ENCODE measurements at regions not wholly inside any gene's neighbourhood (a gene's known extent, or its start where the extent isn't known, plus 50 kb on each side); places are given as distances from the start of the nearest gene placed in this dataset.

DNA sequence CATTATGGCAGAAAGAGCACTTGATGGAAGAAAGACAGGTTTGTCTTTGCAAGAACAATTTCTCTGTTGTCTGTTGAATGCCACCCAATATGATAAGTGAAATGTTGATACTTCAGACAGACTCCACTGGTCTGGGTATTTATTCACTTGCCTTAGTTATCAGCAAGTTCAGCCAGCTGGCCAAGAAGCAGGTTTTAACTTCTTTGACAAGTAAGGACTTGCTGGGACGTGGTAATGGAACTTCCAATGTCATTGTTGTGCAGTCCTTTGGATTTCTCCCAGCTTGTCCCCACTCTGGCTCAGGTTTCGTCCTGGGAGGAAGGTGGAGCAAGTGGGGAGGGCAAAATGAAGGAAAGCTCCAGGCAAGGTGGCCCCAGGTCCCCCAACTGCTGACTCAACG, 497.4 kb downstream of the RPS24 start:
- DNase-seq: no peak
- no peak overlapping the region for H3K4me3 Mint-ChIP-seq
- Histone ChIP-seq H3K79me2 (ENCODE audit: control insufficient read depth, insufficient read depth, low read length) (no peaks in the 10 kb centered on the region), H4K20me1 (ENCODE audit: control insufficient read depth, insufficient read depth, low read length, poor library complexity, severe bottlenecking) (no peaks in the 10 kb centered on the region), H2AFZ (ENCODE audit: insufficient read depth, low read depth, low read length, poor library complexity, severe bottlenecking) (no peak overlapping the region), H3K9ac (ENCODE audit: low read length) (no peak overlapping the region), H3K4me1 (ENCODE audit: control insufficient read depth in 2 of 2, insufficient read depth in 2 of 2, low read length in 2 of 2) (no peaks in the 10 kb centered on the region), H3K27me3 (replicated peaks in 1 of 4; ENCODE audit: control extremely low read depth in 1 of 4, control insufficient read depth in 3 of 4, insufficient read depth in 4 of 4, low read length in 3 of 4) (no peaks in the 10 kb centered on the region), H3K4me2 (replicated peaks; ENCODE audit: low read depth, low read length, poor library complexity, severe bottlenecking) (no peak overlapping the region), H3K9me3 (ENCODE audit: control extremely low read depth in 1 of 3, control insufficient read depth in 2 of 3, insufficient read depth in 1 of 3, low read length in 2 of 3) (no peaks in the 10 kb centered on the region), H3K4me3 (ENCODE audit: control extremely low read depth in 1 of 5, extremely low read depth in 1 of 5, insufficient read depth in 1 of 5, low read depth in 2 of 5, low read length in 4 of 5) (no peak overlapping the region), H3K36me3 (replicated peaks in 1 of 2; ENCODE audit: control extremely low read depth in 1 of 2, control insufficient read depth in 1 of 2, extremely low read depth in 1 of 2, insufficient read depth in 2 of 2, low read length in 1 of 2) (no peaks in the 10 kb centered on the region), H3K27ac (ENCODE audit: low read length in 2 of 2) (no peak overlapping the region)
- peaks cover 19% of the 10 kb centered on the region for H3K27me3 Mint-ChIP-seq
- no peak for TF ChIP-seq EZH2 (IDR thresholded peaks at IDR 0.05; ENCODE audit: borderline replicate concordance, insufficient read depth, low read depth, low read length, poor library complexity, severe bottlenecking)
- TF ChIP-seq CTCF (IDR thresholded peaks at IDR 0.05): no peak
- no peak overlapping the region for H3K27ac Mint-ChIP-seq
- intact Hi-C loops (cut with micrococcal nuclease): no loop called here
- peaks cover 3% of the 10 kb centered on the region for H3K9me3 Mint-ChIP-seq (ENCODE audit: insufficient read depth)
- 43% methylated on average over 2 of the region's 3 CpGs for WGBS (ENCODE audit: insufficient coverage)
- H3K4me1 Mint-ChIP-seq: no peaks in the 10 kb centered on the region
- CTCF ChIA-PET: no interaction called here
- POLR2A ChIA-PET: no interaction called here
- no peak for ATAC-seq (ENCODE audit: low read depth)

DNA sequence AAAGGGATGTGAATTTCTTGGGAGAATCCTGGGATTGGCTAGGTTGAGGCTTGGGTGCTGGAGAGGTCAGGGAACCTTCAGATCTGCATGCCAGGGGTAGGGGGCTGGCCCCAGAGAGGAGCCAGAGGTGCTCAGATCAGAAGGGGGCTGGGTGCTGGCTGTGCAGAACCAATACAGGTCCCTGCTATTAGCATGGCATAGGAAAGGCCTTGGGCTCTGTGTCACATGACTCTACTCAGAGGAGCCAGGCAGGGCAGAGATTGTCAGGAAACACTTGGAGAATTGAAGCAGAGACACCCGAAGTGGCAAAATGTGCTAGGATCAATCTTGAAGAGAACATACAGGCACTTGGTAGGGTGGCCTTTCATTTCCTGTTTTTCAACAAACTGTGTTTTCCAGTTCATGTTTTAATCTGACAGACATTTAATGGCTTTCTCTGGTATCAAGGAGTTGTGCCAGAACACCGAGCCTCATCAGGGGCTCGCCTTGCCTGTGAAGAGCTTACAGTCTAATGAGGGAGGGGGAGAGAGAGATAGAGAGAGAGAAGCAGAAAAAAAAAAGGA, 498.9 kb downstream of the RPS24 start:
- no peak for ATAC-seq (ENCODE audit: low read depth)
- Mint-ChIP-seq H3K27ac (no peak overlapping the region), H3K4me1 (no peaks in the 10 kb centered on the region), H3K4me3 (no peak overlapping the region), H3K9me3 (ENCODE audit: insufficient read depth) (peaks cover 3% of the 10 kb centered on the region), H3K27me3 (peaks cover 17% of the 10 kb centered on the region)
- Histone ChIP-seq H3K9ac (ENCODE audit: low read length) (no peak overlapping the region), H3K27ac (ENCODE audit: low read length in 2 of 2) (no peak overlapping the region), H4K20me1 (ENCODE audit: control insufficient read depth, insufficient read depth, low read length, poor library complexity, severe bottlenecking) (no peaks in the 10 kb centered on the region), H3K4me3 (ENCODE audit: control extremely low read depth in 1 of 5, extremely low read depth in 1 of 5, insufficient read depth in 1 of 5, low read depth in 2 of 5, low read length in 4 of 5) (no peak overlapping the region), H3K4me2 (replicated peaks; ENCODE audit: low read depth, low read length, poor library complexity, severe bottlenecking) (no peak overlapping the region), H3K9me3 (ENCODE audit: control extremely low read depth in 1 of 3, control insufficient read depth in 2 of 3, insufficient read depth in 1 of 3, low read length in 2 of 3) (no peaks in the 10 kb centered on the region), H3K79me2 (ENCODE audit: control insufficient read depth, insufficient read depth, low read length) (no peaks in the 10 kb centered on the region), H2AFZ (ENCODE audit: insufficient read depth, low read depth, low read length, poor library complexity, severe bottlenecking) (no peak overlapping the region), H3K4me1 (ENCODE audit: control insufficient read depth in 2 of 2, insufficient read depth in 2 of 2, low read length in 2 of 2) (no peaks in the 10 kb centered on the region), H3K27me3 (replicated peaks in 1 of 4; ENCODE audit: control extremely low read depth in 1 of 4, control insufficient read depth in 3 of 4, insufficient read depth in 4 of 4, low read length in 3 of 4) (no peaks in the 10 kb centered on the region), H3K36me3 (replicated peaks in 1 of 2; ENCODE audit: control extremely low read depth in 1 of 2, control insufficient read depth in 1 of 2, extremely low read depth in 1 of 2, insufficient read depth in 2 of 2, low read length in 1 of 2) (no peaks in the 10 kb centered on the region)
- WGBS (ENCODE audit: insufficient coverage): 58% methylated on average over 3 of the region's 3 CpGs
- DNase-seq: no peak
- POLR2A ChIA-PET: no interaction called here
- TF ChIP-seq CTCF (IDR thresholded peaks at IDR 0.05) (no peak), EZH2 (IDR thresholded peaks at IDR 0.05; ENCODE audit: borderline replicate concordance, insufficient read depth, low read depth, low read length, poor library complexity, severe bottlenecking) (no peak)
- CTCF ChIA-PET: no interaction called here
- intact Hi-C loops (cut with micrococcal nuclease): no loop called here
